ENCODE measurements at regions not wholly inside any gene's neighbourhood (a gene's known extent, or its start where the extent isn't known, plus 50 kb on each side); places are given as distances from the start of the nearest gene placed in this dataset.

GRCh38 chr5:66247176-66247960 lies 103.3 kb downstream of the SREK1 start:
- ChIA-PET CTCF (no interaction called here), POLR2A (ENCODE audit: unreplicated experiment) (no interaction called here)
- no TSS peak for BruUV-seq (replicated peaks)
- Histone ChIP-seq H3K4me2 (peak overlapping the region; percentile 51), H3K4me3 (no peak overlapping the region), H3K36me3 (ENCODE audit: low read depth) (no peaks in the 10 kb centered on the region), H3K9me3 (ENCODE audit: insufficient read depth, low read depth) (no peaks in the 10 kb centered on the region), H3K9me2 (ENCODE audit: insufficient read depth) (no peaks in the 10 kb centered on the region), H3K79me2 (ENCODE audit: low read depth) (no peaks in the 10 kb centered on the region), H3K27ac (peak overlapping the region; percentile 61), H3K27me3 (ENCODE audit: insufficient read depth, low read depth) (no peaks in the 10 kb centered on the region), H3F3A (ENCODE audit: insufficient read depth, low read depth) (peaks cover 10% of the 10 kb centered on the region; the same call in 1 of the 2 replicates), H3K4me1 (replicated peaks; ENCODE audit: insufficient read depth) (peaks cover 21% of the 10 kb centered on the region), H2AFZ (no peak overlapping the region), H4K20me1 (ENCODE audit: insufficient read depth) (no peaks in the 10 kb centered on the region)
- TF ChIP-seq CTCF (conservative IDR thresholded peaks at IDR 0.05) (no peak), EZH2 (IDR thresholded peaks at IDR 0.05; ENCODE audit: low read depth) (no peak)
- peak; percentile 14 to 87 for DNase-seq
- intact Hi-C loops (cut with micrococcal nuclease; ENCODE audit: unreplicated experiment) = no loop called here

- no peaks in the 10 kb centered on the region for H3K9me2 ChIP-seq (ENCODE audit: insufficient read depth)
- H3K4me3 ChIP-seq = no peak overlapping the region
- CTCF ChIA-PET = no interaction called here
- H3K4me2 ChIP-seq = no peak overlapping the region
- peaks cover 10% of the 10 kb centered on the region; the same call in 1 of the 2 replicates for H3F3A ChIP-seq (ENCODE audit: insufficient read depth, low read depth)
- no peaks in the 10 kb centered on the region for H4K20me1 ChIP-seq (ENCODE audit: insufficient read depth)
- no peak for TF ChIP-seq EZH2 (IDR thresholded peaks at IDR 0.05; ENCODE audit: low read depth)
- no peak for TF ChIP-seq CTCF (conservative IDR thresholded peaks at IDR 0.05)
- no peak overlapping the region for H2AFZ ChIP-seq
- no peak overlapping the region for H3K27ac ChIP-seq
- H3K9me3 ChIP-seq (ENCODE audit: insufficient read depth, low read depth) = no peaks in the 10 kb centered on the region
- no peaks in the 10 kb centered on the region for H3K79me2 ChIP-seq (ENCODE audit: low read depth)
- H3K36me3 ChIP-seq (ENCODE audit: low read depth) = no peaks in the 10 kb centered on the region
- POLR2A ChIA-PET (ENCODE audit: unreplicated experiment) = no interaction called here
- no peaks in the 10 kb centered on the region for H3K27me3 ChIP-seq (ENCODE audit: insufficient read depth, low read depth)
- intact Hi-C loops (cut with micrococcal nuclease; ENCODE audit: unreplicated experiment) = no loop called here
- BruUV-seq (replicated peaks) = no TSS peak
- peaks cover 21% of the 10 kb centered on the region for H3K4me1 ChIP-seq (replicated peaks; ENCODE audit: insufficient read depth)
- DNase-seq = no peak
Measured at GRCh38 chr5:66248874-66249273, 104.8 kb downstream of the SREK1 start.

GRCh38 chr5:66249920-66250319 lies 105.8 kb downstream of the SREK1 start:
- TF ChIP-seq EZH2 (IDR thresholded peaks at IDR 0.05; ENCODE audit: low read depth) = no peak
- TF ChIP-seq CTCF (conservative IDR thresholded peaks at IDR 0.05) = no peak
- Histone ChIP-seq H3K4me1 (replicated peaks; ENCODE audit: insufficient read depth) (peaks cover 21% of the 10 kb centered on the region), H4K20me1 (ENCODE audit: insufficient read depth) (no peaks in the 10 kb centered on the region), H3K27ac (no peak overlapping the region), H3K4me3 (no peak overlapping the region), H3K36me3 (ENCODE audit: low read depth) (no peaks in the 10 kb centered on the region), H3F3A (ENCODE audit: insufficient read depth, low read depth) (peaks cover 10% of the 10 kb centered on the region; the same call in 1 of the 2 replicates), H2AFZ (no peak overlapping the region), H3K9me3 (ENCODE audit: insufficient read depth, low read depth) (no peaks in the 10 kb centered on the region), H3K27me3 (ENCODE audit: insufficient read depth, low read depth) (no peaks in the 10 kb centered on the region), H3K9me2 (ENCODE audit: insufficient read depth) (no peaks in the 10 kb centered on the region), H3K79me2 (ENCODE audit: low read depth) (no peaks in the 10 kb centered on the region), H3K4me2 (no peak overlapping the region)
- no TSS peak for BruUV-seq (replicated peaks)
- ChIA-PET POLR2A (ENCODE audit: unreplicated experiment) (interaction anchor here (0.6 kb wide), 1 partner anchor 652 kb away, joined by 3 read pairs; no protein-coding TSS in a partner anchor), CTCF (no interaction called here)
- intact Hi-C loops (cut with micrococcal nuclease; ENCODE audit: unreplicated experiment) = no loop called here
- DNase-seq = no peak

All from PC-9 (cell line).